ENCODE measurements at regions not wholly inside any gene's neighbourhood (a gene's known extent, or its start where the extent isn't known, plus 50 kb on each side); places are given as distances from the start of the nearest gene placed in this dataset.
"Not testable (repeated sequence)": the region's sequence is repeated elsewhere in the genome, so short reads cannot be mapped to it uniquely, and the experiment has no call there.

GRCh38 chr7:9071160-9071762, 637.9 kb downstream of the NXPH1 start:
- no peak for DNase-seq (ENCODE audit: low read depth)

- DNase-seq (ENCODE audit: low read depth) = not testable (repeated sequence)
Observed at GRCh38 chr7:9075774-9076173, 642.4 kb downstream of the NXPH1 start.

GRCh38 chr7:9082203-9082602, 648.8 kb downstream of the NXPH1 start:
- DNase-seq (ENCODE audit: low read depth) = no peak

GRCh38 chr7:9083837-9084236, 650.4 kb downstream of the NXPH1 start:
- no peak for DNase-seq (ENCODE audit: low read depth)

- DNase-seq (ENCODE audit: low read depth) = no peak
Observed at GRCh38 chr7:9091282-9091681, 657.9 kb downstream of the NXPH1 start.

GRCh38 chr7:9097565-9098060, 664.2 kb downstream of the NXPH1 start:
- DNase-seq (ENCODE audit: low read depth) = no peak

- no peak for DNase-seq (ENCODE audit: low read depth)
Observed at GRCh38 chr7:9100289-9100688, 666.9 kb downstream of the NXPH1 start.

- DNase-seq (ENCODE audit: low read depth) = no peak
Observed at GRCh38 chr7:9102846-9103245, 669.4 kb downstream of the NXPH1 start.

- DNase-seq (ENCODE audit: low read depth) = no peak
Observed at GRCh38 chr7:9106747-9107146, 673.3 kb downstream of the NXPH1 start.

- DNase-seq (ENCODE audit: low read depth) = no peak
Observed at GRCh38 chr7:9120331-9120730, 686.9 kb downstream of the NXPH1 start.

GRCh38 chr7:9124320-9124719, 690.9 kb downstream of the NXPH1 start:
- no peak for DNase-seq (ENCODE audit: low read depth)

GRCh38 chr7:9125246-9125645, 691.8 kb downstream of the NXPH1 start:
- DNase-seq (ENCODE audit: low read depth) = no peak

GRCh38 chr7:9127901-9128300, 694.5 kb downstream of the NXPH1 start:
- DNase-seq (ENCODE audit: low read depth) = no peak

- DNase-seq (ENCODE audit: low read depth) = no peak
Observed at GRCh38 chr7:9148687-9149086, 715.3 kb downstream of the NXPH1 start.

GRCh38 chr7:9149499-9150082, 716.2 kb downstream of the NXPH1 start:
- no peak for DNase-seq (ENCODE audit: low read depth)

- DNase-seq (ENCODE audit: low read depth) = not testable (repeated sequence)
Observed at GRCh38 chr7:9163691-9164090, 730.3 kb downstream of the NXPH1 start.

- no peak for DNase-seq (ENCODE audit: low read depth)
Observed at GRCh38 chr7:9175871-9176270, 742.5 kb downstream of the NXPH1 start.

GRCh38 chr7:9181356-9181755, 747.9 kb downstream of the NXPH1 start:
- DNase-seq (ENCODE audit: low read depth) = no peak

- no peak for DNase-seq (ENCODE audit: low read depth)
Observed at GRCh38 chr7:9186730-9187129, 753.3 kb downstream of the NXPH1 start.

GRCh38 chr7:9189703-9190102, 756.3 kb downstream of the NXPH1 start:
- no peak for DNase-seq (ENCODE audit: low read depth)

- no peak for DNase-seq (ENCODE audit: low read depth)
Observed at GRCh38 chr7:9192969-9193368, 759.6 kb downstream of the NXPH1 start.

GRCh38 chr7:9200626-9201025, 767.2 kb downstream of the NXPH1 start:
- DNase-seq (ENCODE audit: low read depth) = no peak

- DNase-seq (ENCODE audit: low read depth) = no peak
Observed at GRCh38 chr7:9201928-9202327, 768.5 kb downstream of the NXPH1 start.

- DNase-seq (ENCODE audit: low read depth) = no peak
Observed at GRCh38 chr7:9204571-9204970, 771.2 kb downstream of the NXPH1 start.
